T-helper 2 cell treated with Interferon-gamma antibody and Interleukin-4, amounts not matched to agents 100 ng/mL and 5 ng/mL, for 36 hours (primary cell): ENCODE measurements at regions not wholly inside any gene's neighbourhood (a gene's known extent, or its start where the extent isn't known, plus 50 kb on each side); places are given as distances from the start of the nearest gene placed in this dataset.

Experiments used
- intact Hi-C: fragments of 100-400 bp; cut with micrococcal nuclease; formaldehyde crosslinking; loops from one replicate; pipeline ENCODE4 v1.15.1; 2023

DNA sequence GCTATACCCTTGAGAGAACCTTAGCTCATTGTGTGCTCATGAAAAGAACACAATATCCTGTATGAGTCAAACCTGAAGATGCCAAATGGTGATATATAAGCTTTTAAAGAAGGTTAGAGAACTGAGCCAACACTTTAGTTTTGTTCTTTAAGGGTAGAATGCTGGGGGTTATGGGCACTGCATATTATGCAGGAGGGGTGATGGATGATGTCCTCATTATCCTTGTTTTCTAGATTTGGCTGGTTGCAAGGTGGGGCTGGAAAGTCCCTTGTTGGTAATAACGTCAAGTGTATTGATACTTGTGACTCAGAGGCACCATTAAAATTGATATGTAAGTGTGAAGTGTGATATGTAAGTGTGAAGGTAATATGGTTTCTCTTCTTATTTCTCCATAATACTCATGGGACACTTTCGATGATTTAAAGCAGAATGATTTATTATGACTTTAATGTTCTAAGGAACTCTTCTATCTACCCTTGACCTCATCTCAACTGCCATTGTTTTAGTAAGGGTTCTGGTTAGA is 113.7 kb upstream of the DTNBP1 start:
- intact Hi-C loops: loop anchor here (1.0 to 10.0 kb wide), 5 partner anchors 40 to 354 kb away; no protein-coding TSS in a partner anchor

DNA sequence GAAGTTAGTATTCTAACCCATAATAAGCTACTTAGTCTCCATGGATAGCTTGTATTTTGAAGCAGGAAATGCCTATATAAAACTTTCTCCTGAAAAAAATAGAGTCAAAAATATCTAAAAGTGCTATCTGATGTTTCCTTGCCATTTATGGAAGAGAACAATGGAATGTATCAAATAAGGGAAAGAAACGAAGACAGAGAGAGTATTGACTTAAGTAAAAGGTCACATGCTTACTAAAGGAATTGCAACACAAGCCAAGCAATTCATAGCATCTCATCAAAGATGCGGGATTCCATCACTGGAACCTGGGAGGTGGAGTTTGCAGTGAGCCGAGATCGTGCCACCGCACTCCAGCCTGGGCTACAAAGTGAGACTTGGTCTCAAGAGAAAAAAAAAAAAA is 112.9 kb upstream of the DTNBP1 start:
- intact Hi-C loops: loop anchor here (1.0 to 10.0 kb wide), 5 partner anchors 39 to 355 kb away; no protein-coding TSS in a partner anchor

DNA sequence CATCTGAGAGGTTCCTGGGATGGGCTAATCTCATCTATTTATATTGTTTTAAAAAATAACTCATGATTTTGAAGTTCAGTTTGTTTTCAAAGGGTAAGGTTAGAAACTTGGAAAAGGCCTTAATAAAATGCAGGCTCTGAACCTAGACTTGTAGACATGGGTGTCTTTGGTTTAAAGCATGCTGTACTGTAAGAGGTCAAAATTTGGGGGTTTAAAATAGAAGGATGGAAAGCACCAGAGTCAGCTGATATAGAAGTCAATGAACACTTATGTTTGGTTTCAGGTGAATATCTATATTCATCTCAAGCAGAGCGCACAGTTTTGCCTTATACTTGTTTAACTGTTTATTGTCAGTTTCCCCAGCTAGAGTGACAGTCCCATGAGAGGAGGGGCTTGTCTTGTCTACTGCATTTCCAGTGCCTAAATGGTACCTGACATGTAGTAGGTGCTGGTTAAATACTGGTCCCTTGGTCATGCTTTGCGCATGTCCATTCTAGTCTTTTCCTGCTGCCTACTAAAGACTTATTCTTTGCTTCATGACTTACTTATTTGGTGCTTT is 112.3 kb upstream of the DTNBP1 start:
- intact Hi-C loops: loop anchor here (5.0 to 10.0 kb wide), 2 partner anchors 100 to 127 kb away; no protein-coding TSS in a partner anchor

DNA sequence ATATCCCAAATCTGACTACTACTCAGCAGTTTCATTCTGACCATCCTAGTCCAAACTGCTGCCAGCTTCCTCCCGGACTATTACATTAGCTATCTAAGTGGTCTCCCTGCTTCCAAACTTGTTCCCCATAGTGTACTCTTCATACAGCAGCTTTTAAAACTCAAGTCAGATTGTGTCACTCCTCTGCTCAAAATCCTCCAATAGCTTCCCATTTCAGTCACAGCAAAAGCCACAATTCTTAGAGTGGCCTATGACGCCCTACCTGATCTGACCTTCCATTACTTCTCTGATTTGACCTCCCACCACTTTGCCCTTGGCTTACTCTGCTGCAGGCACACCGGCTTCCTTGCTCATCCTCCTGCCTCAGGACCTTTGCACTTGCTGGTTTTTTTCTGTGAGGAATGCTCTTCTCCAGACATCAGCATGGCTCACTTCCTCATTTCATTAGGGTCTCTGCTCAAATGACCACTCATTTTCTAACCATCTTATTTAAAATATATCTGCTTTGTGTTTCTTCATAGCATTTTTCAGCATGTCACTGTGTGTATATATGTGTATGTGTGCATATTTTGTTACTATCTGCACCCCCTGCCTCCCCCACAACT is 111.1 kb upstream of the DTNBP1 start:
- intact Hi-C loops: loop anchor here (10.0 kb wide), 1 partner anchor 101 kb away; no protein-coding TSS in a partner anchor

DNA sequence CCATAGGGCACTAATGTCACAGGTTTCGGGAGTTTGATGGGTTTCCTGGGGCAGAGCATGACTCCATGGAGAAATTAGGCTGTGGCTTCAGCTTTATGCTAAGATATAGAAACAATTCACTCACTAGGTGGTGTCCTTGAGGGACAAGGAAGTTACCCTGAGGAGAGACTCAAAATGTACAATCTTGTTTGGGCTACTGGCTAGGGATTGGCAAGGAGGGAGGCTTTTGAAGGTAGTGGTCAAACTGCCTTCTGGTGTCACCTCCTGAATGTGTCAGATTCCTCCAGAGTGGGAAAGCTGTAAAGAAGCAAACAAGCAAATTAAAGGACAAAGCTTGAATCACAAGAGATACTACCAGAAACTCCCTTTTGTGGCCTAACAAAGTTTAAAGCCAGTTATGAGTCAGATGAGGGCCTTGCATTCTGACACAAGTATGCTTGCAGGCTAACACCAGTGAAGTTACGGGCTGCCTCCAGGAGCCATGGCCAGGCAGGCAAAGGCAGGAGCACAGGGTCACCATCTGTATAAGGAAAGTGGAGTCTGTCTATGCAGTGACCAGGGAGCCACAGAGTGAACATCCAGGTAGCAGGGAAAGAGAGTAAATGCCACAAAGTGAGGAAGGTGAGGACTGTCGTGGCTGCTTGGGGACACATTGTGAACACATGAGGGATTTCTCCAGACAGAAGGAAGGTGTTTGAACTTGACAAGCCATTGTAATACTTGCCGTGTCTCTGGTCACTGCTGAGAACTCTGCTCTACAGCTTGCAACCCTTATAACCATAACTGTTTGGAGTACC is 107.7 kb upstream of the DTNBP1 start:
- intact Hi-C loops: loop anchor here (10.0 kb wide), 1 partner anchor 104 kb away; no protein-coding TSS in a partner anchor

DNA sequence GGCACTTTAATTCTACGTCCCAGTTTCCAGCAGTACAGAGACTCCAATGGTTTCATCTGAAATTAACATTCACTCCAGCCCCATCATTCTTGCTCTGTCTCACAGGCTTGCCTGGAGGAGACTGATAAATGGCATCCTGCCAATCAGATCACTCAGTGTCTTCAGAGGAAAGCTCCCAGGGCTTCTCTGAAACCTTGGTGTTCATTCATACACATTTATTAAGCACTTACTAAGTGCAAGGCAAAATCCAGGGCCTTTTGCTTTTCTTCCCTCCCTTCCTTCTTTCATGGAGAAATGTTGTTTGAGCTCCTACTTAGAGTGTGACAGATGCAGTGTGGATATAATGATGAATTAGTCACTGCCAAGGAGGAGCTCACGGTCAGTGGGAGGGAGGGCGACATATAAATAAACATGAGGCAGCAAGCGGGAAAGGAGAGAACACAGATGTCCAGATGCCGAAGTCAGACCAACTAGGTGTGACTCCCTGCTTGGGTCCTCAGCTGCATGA is 106.7 kb upstream of the DTNBP1 start:
- intact Hi-C loops: loop anchor here (10.0 kb wide), 1 partner anchor 105 kb away; no protein-coding TSS in a partner anchor

DNA sequence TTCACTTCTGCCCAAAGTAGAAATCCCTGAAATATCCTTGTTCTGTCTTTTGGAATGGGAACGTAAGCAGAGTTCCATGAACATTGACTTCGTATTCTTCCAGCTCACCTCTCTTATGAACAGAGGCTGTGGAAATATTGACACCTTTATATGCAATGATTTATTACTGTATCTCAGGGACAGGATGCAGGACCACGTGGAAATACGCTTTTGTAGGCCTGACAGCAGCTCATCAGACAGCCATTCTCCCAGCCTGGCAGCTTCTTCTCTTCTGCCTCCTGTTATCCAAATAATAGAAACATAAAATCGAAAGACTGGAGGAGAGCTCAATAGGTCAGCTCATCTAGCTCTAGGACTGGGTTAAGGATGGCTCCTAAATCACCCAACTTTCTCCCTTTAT is 106.2 kb upstream of the DTNBP1 start:
- intact Hi-C loops: no loop called here

DNA sequence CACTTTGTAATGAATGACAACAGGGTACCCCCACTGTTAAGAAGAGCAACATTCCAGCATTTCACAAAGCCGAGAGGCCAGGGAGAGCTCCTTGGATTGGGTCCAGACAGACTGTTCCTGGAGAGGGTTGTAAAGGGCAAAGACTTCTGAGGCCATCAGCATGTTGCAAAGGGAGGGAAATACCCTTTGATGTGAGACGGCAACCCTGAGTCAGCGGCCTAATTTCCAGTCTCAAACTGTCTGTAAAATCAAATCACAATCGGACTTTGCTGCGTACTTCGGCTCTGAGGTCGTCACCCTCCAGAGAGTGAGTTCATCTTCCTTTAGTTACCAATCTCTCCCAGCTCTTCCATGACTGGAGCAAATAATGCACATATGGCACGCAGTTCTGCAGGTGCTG is 101.0 kb upstream of the DTNBP1 start:
- intact Hi-C loops: no loop called here

DNA sequence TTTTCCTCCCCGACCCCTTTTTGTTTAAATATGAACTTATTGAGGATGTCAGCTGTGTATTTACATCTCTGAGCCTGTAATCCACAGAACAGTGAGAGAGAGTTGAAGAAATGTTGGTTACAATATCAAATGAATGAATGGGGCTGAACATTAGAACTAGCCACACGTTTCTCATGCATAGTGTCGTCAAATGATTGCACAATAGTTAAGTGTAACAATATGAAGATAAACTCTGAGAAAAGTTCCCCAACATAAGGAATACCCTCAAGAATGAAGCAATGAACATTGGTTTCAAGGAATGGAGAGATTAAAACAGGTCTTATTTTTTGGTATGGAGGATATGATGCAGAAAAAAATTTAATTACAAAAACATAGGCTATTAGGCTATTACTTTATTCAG is 100.5 kb upstream of the DTNBP1 start:
- intact Hi-C loops: no loop called here

DNA sequence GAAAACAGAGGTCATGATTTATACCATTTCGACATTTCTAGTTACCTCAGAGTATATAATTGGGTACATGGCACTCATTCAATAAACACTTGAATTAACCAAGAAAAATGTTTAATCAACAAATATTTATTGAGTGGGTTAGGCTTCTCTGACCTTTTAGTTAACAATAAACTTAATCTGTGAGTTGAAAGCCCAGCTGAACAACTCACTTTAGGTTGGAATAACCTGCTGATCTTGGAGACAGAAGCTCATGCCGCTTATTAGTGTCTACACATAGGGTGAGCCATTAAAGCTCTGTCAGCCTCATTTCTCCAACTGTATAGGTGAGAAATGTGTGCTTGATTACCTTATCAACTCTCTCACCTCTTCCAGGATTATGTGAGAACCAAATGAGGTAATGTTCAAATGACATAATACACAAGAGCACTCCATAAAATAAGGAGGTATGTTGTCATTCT is 98.2 kb upstream of the DTNBP1 start:
- intact Hi-C loops: no loop called here

DNA sequence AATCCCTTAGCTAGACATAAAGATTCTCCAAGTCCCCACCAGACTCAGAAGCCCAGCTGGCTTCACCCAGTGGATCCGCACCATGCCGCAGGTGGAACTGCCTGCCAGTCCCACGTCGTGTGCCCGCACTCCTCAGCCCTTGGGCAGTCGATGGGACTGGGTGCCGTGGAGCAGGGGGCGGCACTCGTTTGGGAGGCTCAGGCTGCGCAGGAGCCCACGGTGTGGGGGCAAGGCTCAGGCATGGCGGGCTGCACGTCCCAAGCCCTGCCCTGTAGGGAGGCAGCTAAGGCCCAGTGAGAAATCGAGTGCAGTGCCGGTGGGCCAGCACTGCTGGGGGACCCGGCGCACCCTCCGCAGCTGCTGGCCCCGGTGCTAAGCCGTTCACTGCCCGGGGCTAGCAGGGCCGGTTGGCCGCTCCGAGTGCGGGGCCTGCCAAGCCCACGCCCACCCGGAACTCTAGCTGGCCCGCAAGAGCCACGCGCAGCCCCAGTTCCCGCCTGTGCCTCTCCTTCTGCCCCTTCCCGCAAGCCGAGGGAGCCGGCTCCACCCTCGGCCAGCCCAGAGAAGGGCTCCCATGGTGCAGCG is 95.9 kb upstream of the DTNBP1 start:
- intact Hi-C loops: no loop called here

DNA sequence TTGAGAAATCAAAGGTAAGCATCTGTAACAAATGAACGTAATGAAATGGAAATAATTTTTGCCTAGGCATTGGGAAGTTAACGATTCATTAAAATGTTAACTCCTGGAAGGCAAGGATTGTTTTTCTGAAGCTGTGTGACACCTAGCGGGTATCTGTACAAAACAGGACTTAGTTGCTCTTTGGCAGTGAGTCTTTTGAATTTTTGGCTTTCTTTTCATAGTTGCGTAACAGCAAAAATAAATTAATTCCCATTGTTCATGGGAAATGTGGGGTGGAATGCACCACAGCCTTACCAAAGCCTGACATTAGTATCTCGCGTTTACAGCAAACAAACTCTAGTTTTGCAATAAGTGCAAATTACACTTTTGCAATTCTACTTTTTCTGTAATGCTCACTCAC is 92.7 kb upstream of the DTNBP1 start:
- intact Hi-C loops: no loop called here

DNA sequence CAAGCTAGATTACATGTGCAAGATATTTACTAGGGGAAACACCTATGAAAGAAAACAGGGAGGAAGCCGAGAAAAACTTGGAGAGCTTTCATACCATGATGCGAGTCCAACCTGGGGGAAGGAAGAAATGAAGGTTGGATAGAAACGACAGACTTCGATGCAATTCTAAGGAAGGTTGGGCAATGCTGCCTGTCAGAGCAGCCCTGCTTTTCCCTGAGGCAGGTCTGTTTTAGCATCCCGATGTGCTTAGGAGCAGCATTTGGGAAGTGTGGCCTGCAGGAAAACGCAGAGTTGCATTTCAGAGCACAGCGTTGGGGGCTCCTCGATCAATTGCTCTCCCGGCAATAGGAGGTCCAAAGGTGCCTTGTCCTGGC is 91.9 kb upstream of the DTNBP1 start:
- intact Hi-C loops: no loop called here

DNA sequence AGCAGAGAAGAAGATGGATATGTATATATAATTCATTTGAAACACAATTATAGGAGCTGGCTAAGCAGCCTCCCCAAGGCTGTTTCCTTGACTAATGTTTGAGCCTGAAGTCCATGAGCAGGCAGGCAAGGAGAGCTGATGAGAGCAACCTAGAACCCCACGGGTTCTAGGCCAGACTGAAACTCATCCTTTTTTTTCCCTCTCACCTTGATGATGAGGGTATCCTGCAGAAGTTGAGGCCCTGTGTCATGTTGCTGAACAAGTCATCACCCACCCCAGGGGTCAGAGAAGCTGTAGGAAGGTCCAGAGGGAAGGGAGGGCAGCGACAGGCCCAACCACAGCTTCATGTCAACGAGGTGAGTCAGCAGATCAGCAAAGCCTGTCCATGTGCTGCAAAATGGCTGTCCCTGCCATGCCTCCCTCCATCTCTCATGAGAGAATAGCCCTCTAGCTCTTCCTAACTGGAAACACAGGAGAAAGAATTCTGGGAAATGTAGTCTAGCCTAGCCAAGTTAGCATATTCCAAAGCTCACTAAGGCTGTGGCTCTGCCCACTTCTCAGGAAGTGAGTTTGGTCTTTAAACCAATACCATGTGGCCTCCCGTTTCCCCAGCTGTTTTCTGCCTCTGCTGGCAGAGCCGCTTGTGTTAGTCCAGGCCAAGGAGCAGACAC is 91.3 kb upstream of the DTNBP1 start:
- intact Hi-C loops: no loop called here

DNA sequence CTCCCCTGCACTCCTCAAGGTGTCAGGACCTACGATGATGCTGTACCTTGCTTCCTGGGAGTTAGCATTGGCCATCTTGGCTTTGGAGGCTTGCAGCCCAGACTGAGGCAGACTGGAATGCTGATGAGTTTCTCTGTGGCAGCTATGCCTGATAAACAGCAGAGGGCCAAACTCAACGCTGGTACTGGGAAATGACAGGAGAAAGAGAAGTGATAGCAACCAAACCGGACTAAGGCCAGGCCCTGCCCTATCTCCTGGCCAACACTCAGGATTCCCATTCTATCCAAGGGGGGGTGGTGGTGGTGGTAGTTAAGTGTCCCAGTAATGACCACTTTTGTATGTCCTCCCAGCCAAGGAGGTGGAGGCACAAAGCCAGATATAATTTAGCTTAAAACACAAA is 90.0 kb upstream of the DTNBP1 start:
- intact Hi-C loops: no loop called here

DNA sequence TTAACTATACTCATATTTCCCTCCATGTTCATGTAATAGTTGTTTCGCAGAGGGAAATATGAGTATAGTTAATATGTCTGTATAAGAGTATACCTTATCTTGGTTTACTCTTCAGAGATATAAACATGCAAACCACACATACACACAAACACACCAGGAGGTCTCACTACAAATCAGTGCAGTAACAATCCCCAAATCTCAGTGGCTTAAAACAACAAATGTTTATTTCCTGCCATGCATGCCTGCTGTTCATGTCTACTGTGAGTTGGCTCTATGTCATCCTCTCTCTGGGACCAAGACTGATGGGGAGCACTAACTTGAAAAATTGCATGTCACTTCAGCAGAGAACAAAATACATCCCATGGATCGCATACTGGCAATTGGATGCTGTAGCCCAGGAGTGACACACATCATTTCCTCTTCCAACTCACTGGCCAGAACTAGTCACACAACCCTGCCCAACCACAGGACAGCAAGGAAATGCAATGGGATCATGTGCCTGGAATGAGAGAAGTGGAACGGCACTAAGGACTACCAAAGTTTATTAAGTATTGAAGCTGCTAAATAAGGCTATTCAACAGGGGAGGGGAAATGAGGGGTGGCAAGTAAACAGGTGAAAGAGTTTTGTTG is 89.0 kb upstream of the DTNBP1 start:
- intact Hi-C loops: no loop called here

DNA sequence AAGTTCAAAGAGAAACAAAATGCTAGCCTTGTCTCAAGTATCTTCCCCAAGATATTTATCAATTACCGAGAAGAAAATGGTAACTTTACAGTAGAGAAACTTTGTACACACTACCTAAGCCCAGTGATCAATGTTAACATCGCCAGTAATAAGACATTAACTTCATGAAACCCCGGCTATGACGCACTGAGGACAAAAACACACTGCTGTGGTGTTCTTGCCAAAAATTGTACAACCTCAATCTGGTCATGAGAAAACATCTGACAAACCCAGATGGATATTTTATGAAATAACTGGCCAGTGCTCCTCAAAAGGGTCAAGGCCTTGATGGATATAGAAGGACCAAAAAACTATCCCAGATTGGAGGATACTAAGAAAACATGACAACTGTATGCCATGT is 85.5 kb upstream of the DTNBP1 start:
- intact Hi-C loops: no loop called here

DNA sequence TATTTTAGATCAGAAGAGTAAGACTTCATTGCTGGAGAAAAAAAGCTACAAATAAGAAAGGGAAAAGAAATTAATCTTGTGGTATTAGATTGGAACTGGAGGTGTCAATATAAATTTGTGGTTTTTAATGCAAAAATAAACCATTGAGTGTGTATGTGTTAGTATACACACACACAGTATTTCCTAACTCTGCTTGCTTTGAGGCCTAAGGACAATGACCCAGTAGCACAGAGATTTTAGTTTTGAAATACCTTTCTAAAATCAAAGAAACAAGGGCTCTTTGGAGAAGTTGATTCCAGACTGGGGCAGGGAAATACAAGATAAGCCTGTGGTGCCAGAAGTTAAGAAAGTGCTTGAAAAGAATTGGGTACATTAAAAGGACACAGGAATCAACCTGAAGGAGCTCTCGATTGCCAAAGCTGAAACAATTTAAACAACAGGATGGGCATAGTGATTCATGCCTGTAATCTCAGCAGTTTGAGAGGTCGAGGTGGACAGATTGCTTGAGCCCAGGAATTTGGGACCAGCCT is 84.6 kb upstream of the DTNBP1 start:
- intact Hi-C loops: no loop called here

DNA sequence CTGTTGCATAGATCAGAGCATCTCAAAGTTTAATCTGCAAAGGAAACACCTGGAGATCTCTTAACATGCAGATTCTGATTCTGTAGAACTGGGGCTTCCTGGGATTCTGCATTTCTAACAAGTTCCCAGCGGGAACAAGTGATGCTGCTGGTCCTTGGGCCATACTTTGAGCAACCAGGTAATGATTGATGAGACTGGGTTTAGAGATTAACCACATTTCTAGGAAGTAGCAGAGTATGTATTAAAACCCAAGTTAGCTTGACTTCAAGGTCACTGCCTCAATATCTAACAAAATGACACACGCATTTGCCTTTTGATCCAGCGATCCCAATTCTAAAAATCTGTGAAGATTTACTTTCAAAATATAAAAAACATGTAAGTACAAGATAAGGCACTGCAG is 83.0 kb upstream of the DTNBP1 start:
- intact Hi-C loops: no loop called here

DNA sequence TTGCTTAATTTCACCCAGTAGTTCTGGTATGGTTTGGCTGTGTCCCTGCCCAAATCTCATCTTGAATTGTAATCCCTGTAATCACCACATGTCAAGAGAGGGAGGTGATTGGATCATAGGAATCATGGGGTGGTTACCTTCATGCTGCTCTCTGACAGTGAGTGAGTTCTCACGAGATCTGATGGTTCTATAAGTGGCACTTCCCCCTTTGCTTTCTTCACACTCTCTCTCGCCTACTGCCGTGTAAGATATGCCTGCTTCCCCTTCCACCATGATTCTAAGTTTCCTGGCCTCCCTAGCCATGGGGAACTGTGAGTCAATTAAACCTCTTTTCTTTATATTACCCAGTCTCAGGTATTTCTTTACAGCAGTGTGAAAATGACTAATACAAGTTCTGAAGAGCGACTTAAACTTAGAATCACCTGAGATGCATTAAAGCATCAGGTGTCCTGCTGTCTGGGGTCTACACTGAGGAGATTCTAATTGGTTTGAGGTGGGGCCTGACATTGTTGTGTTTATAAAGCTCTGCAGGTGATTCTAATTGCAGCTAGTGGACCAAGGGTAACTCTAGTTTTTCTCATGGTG is 82.1 kb upstream of the DTNBP1 start:
- intact Hi-C loops: no loop called here
